ENCODE measurements at regions not wholly inside any gene's neighbourhood (a gene's known extent, or its start where the extent isn't known, plus 50 kb on each side); places are given as distances from the start of the nearest gene placed in this dataset.

- no peak for TF ChIP-seq CTCF (conservative IDR thresholded peaks at IDR 0.05)
Observed at GRCh38 chr1:4171480-4172450, 271.7 kb upstream of the C1orf174 start.

GRCh38 chr1:4172644-4173599 is 272.9 kb upstream of the C1orf174 start:
- no peak overlapping the region for H3K27ac ChIP-seq
- peak; percentile 15; the same call in 1 of the 2 replicates for TF ChIP-seq CTCF (conservative IDR thresholded peaks at IDR 0.05)

More at GRCh38 chr1:4171480-4172450, 271.7 kb upstream of the C1orf174 start:
- H3K27ac ChIP-seq = no peak overlapping the region

- H3K27ac ChIP-seq = no peak overlapping the region
- no peak for TF ChIP-seq CTCF (conservative IDR thresholded peaks at IDR 0.05)
Observed at GRCh38 chr1:4173731-4174130, 273.7 kb upstream of the C1orf174 start.

- H3K27ac ChIP-seq = no peak overlapping the region
- no peak for TF ChIP-seq CTCF (conservative IDR thresholded peaks at IDR 0.05)
Observed at GRCh38 chr1:4174291-4175200, 274.5 kb upstream of the C1orf174 start.

GRCh38 chr1:4175566-4176405 is 275.7 kb upstream of the C1orf174 start:
- H3K27ac ChIP-seq = no peak overlapping the region
- no peak for TF ChIP-seq CTCF (conservative IDR thresholded peaks at IDR 0.05)

- no peak overlapping the region for H3K27ac ChIP-seq
- TF ChIP-seq CTCF (conservative IDR thresholded peaks at IDR 0.05) = no peak
Observed at GRCh38 chr1:4176841-4177240, 276.8 kb upstream of the C1orf174 start.

Measured in VCaP (cell line).